Tibial nerve (tissue), 4 donors: ENCODE measurements at regions not wholly inside any gene's neighbourhood (a gene's known extent, or its start where the extent isn't known, plus 50 kb on each side); places are given as distances from the start of the nearest gene placed in this dataset.

ENCODE experiments used
- CTCF ChIP-seq, 5 experiments: fragments of 200-600 bp in 3 of 5; fragments of 450-650 bp in 2 of 5; sonication (generic) in 3 of 5; IDR thresholded peaks; one replicate each; pipeline ENCODE4 v1.5.1; 2016 to 2019; ENCODE audit warnings: antibody characterized with exemption in 5 of 5, mild to moderate bottlenecking in 3 of 5, moderate library complexity in 2 of 5
- EP300 ChIP-seq, 2 donors: sonication (generic); formaldehyde crosslinking; IDR thresholded peaks; one replicate each; pipeline ENCODE4 v1.6.1; 2017; ENCODE audit warnings: antibody characterized with exemption in 2 of 2, mild to moderate bottlenecking in 1 of 2
- POLR2A ChIP-seq, 2 donors: fragments of 450-650 bp; IDR thresholded peaks; one replicate each; pipeline ENCODE4 v1.6.1; 2017; ENCODE audit warnings: antibody characterized with exemption in 2 of 2, mild to moderate bottlenecking in 2 of 2, moderate library complexity in 2 of 2

- TF ChIP-seq CTCF (IDR thresholded peaks at IDR 0.05) (no peak), POLR2A (IDR thresholded peaks at IDR 0.05) (no peak), EP300 (IDR thresholded peaks at IDR 0.05) (no peak)
Measured at GRCh38 chr4:89463341-89463740, 155.7 kb upstream of the GPRIN3 start.
